HuH-7.5 (cell line): ENCODE measurements at regions not wholly inside any gene's neighbourhood (a gene's known extent, or its start where the extent isn't known, plus 50 kb on each side); places are given as distances from the start of the nearest gene placed in this dataset.
A peak's percentile ranks its signal among the peaks of the same experiment; 100 is the strongest.
"Not testable (repeated sequence)": the region's sequence is repeated elsewhere in the genome, so short reads cannot be mapped to it uniquely, and the experiment has no call there.

Experiments used
- DNase-seq: peaks from one replicate; pipeline ENCODE4 v3.0.0; 2011; ENCODE audit warnings: low spot score

DNA sequence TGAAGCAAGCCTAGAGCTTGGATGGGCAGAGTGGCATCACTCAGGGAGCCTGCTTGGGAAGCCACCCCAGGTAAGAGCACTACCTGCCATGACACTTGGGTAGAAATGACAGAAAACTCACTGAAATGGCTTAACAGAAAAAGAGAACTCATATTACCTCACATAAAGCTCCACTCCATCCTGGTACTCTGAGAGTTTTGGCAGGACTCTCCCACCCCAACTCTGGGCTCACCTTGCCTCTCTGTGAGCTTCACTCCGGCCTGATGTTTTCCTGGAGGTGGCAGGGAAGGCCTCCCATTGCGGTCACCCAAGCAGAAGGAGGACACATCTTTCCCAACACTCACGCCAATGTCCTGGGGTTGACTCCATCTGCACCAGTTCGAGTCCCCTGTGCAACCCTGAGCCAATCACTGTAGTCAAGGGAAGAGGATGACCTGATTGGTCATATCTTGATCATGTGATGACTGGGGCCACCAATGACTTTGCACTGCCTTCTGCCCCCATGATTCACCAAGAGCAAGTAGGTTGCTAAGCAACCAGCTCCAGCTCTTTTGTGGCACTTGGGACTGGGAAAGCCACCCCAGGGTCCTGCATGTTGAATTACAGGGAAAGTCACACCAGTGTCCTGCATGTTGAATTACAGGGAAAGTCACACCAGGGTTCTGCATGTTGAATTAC lies 446.1 kb upstream of the SULF2 start:
- no peak for DNase-seq

DNA sequence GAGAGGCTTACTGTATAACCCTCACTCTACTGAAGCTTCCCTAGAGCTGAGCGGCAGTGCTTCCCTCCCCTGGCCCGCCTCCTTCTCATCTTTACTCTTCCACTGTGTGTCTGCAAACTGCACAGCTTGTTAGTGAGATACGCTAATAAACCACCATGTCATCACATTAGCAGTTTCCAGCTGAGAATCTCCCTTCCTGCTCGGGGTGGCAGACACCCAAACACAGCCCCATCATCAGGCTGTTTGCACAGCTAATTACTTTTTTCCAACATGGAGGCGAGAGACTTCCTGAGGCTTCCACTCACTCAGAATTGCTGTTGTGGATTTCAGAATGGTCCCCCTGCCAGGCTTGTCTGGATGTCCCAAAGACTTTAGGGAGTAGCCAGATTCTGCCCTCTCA lies 444.9 kb upstream of the SULF2 start:
- DNase-seq = no peak

DNA sequence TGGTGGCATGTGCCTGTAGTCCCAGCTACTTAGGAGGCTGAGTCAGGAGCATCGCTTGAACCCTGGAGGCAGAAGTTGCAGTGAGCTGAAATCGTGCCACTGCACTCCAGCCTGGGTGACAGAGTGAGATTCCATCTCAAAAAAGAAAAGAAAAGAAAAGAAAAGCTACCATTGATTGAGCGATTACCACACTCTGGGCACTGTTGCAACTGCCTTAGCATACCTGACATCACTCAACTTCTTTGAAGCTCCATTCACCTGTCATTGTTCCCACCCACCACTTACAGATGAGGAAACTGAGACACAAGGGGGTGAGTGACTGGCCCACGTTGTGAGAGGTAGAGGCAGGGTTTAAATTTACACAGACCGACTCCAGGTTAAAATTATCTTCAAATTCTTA lies 442.1 kb upstream of the SULF2 start:
- no peak for DNase-seq

DNA sequence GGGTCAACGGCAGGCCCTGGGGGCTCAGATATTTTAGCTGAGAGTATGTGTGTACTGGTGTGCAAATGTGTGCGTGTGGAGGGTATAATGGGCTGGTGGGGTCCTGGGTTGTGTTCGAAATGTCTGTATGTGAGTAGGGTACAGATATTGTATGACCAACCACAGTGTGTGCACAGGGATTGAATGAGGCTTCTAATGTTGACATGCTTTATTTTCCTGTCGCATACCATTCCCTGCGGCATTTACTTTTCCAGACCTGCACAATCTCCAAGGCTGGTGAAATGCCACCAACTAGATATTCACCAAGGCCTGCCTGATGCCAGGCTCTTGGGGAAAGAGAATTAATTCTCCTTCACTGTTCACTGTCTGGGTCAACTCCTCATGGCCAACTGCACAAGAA lies 441.4 kb upstream of the SULF2 start:
- DNase-seq = no peak

DNA sequence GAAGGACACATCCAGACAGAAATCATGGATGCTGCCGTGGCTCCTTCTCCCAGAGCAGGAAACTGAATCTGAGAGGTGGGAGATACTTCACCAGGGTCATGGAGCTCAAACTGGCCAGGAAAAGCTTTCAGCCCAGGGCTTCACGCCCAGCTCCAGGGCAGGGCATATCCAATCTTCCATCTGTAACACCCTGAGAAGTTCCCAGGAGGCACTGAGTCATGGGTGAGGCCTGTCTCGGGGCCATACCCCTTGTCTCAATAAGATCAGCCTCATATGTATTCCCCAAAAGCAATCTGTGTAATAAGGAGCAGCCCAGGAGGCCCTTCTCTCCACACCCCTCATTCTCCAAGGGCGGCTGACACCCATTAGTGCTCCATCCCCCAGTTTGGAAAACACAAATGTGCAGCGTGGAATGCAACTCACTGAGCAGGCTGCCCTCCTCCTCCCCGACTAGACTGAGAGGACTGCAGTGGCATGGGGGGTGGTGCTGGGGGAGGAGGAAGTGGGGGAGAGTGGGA lies 439.3 kb upstream of the SULF2 start:
- peak; percentile 53 for DNase-seq

DNA sequence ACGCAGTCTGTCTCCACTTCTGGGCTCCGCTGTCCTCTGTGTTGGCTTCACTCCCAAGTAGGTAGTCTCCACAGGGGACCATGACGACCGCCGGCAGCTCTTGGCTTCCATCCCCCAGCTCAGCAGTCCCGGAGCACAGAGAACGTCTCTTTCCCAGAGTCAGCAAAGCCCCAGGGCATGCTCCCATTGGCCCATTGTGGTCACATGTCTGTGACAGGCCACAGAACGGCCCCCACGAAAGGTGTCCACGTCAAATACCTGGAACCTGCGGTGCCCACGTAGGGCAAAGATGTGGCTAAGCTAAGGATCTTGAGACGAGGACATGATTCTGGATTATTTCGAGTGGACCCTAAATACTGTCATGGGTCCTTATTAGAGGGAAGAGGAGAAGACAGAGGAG lies 438.4 kb upstream of the SULF2 start:
- DNase-seq = no peak

DNA sequence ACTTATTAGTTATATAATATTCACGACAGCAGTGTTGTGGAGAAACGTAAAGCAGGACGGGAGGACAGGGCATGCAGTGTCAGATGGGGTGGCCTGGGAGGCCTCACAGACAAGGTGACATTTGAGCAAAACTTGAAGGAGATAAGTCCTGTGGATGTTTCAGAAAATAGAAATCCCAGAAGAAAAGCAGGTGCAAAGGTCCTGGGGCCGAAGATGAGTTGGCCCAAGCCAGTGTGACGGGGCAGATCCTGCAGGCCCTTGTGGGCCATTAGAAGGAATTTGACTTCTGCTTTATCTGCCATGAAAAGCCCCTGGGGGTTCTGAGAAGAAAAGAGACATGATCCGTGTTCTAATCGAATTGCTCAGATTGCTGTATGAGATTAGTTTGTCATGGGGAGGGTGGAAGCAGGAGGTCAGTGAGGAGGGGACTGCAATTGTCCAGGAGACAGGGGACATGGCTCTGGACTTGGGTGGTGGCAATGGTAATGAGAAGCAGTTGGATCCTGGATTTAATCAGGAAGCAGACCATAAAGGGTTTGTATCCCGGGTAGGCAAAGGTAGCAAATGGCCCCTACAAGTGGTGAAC lies 437.4 kb upstream of the SULF2 start:
- no peak for DNase-seq

DNA sequence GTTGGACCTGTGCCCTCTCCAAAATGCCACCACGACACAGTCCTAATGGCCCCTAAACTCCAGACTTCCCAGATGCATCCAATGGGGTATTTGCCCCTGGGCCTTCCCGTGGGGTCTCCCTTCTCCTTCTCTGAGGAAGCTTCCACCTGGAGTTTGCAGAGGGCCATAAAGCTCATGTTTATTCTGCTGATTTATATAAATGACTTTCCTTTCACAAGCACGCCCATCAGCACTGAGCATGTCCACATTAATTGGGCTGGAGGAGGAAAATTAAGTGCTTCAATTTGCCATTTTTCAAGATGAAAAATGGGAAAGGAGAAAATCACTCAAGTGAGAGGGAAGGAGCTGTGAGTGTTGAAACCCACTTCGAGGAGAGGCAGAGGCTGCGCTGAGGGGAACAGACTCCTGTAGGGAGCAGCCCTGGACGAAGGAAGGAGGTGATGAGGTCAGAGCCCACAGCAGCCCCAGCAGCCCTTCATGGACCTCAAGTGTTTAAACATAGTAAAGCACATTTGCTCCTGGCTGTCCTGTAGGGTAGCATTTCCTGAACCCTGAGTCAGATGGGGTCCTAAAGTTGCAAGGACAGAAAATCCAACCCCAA lies 434.9 kb upstream of the SULF2 start:
- DNase-seq = no peak

DNA sequence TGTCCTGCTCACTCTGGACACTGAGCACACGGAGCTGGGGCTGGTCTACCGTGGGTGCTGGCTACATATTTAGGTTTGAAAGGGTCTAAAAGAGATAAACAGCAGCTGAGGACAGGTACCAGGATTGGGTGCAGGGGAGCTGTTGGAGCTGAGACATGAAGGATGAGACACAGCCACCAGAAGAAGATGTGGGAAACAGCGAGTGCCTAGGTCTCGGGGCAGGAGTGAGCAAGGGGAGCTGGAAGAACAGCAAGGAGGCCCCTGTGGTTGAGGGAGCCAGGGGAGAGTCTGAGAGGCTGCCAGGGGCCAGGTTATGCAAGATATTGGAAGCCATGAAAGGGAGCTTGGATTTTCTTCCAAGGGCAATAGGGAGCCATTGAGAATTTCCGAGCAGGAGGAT lies 434.0 kb upstream of the SULF2 start:
- DNase-seq = no peak

DNA sequence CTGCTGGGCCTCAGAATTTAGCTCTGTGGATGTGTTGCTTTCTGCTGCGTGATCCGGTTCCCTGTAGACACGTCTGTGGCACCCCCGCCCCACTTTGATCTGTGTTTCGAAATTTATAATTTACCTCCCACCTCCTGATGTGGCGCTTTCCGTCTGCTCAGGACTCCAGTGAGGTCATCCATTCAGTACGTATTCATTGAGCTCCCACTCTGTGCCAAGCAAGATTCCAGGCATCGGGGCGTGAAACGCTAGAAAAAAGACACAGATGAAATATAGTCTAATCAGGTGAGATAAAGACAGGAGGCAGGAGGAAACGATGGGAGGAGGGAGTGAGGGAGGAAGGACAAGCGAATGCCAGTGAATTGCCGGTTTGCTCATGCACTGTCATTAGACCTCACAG lies 431.9 kb upstream of the SULF2 start:
- DNase-seq = no peak

DNA sequence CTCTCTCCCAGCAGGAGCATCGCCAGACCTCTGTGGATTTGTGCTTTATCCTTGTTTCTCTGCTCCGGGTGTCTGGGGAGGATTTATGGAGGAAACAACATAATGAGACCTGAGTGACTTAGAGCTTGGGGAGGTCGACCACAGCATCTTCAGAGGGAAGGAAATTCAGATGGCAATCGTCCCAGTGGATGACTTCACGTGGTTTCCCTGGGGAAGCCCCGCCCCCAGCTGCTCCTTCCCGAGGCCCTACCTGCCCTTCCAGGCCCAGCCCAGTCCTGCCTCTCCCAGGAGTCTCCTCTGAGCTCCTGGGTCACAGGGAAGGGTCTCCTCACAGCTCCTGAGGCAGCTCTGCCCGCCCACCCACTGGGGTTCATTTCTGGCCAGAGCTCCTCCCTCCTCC lies 430.3 kb upstream of the SULF2 start:
- DNase-seq = no peak

DNA sequence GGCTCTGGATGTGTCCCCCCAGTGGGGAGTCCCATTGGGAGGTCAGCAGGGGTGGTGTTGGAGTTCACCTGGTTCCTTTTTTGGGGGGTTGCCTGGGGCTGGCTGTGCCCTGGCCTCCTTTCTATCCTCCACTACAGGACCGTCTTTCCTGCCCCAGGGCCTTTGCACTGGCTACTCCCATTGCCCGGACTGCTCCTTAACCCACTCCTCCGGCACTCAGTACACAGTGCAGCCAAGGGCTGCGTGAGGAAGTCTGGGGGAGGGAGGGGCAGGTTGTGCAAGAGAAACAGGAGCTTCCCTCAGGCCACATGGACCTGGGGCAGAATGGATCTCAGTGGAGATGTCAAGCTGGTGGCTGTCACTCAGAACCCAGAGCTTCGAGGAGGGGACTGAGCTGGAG lies 429.3 kb upstream of the SULF2 start:
- DNase-seq = no peak

DNA sequence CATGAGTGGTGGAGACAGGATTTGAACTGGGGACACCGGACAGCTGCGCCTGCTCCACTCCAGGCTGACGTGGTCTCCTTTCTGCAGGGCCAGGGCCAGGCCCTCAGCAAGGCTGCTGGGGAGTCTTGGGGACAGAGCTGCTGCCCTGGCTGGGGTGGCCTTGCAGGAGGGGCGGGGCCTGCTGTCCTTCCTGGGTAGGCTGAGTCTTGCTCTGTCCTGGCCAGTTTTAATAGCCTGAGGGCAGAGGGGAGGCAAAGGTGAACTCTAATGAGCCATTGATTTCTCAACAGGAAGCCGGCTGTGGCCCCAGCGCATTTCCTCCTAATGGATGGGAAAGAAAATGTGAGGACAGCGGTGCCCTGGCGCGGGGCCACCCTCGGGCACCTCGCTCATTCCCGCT lies 428.4 kb upstream of the SULF2 start:
- not testable (repeated sequence) for DNase-seq

DNA sequence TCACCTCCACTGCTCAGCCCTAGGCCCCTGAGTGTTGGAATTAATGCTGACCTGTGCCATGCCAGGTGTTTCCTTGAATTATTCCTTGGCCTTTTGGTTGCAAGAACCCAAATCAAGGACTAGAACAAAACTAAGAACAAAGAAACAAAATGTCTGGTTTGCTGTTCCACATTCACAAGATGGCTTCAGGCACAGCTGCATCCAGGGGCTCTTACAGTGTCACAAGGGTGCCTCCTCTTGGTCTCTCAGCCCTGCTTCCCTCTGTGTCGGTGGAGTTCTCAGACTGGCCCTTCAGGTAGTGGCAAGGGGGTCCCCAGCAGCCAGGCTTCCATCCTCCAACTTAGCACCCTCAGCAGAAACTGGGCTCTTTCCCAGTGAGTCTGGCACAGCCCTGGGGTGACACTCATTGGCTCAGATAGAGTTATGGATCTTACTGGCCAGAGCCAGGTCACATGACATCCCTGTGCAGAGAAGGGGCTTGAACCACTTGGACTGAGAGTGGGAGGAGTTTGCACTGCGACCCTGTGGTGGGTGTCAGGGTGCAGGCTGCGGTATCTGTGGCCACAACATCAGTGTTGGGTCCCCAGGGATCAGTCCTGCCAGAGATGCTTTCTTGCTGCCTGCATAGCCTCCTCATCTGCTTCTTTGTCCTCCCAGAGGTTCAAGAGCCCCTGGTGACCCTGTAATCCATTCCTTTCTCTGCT lies 427.7 kb upstream of the SULF2 start:
- no peak for DNase-seq

DNA sequence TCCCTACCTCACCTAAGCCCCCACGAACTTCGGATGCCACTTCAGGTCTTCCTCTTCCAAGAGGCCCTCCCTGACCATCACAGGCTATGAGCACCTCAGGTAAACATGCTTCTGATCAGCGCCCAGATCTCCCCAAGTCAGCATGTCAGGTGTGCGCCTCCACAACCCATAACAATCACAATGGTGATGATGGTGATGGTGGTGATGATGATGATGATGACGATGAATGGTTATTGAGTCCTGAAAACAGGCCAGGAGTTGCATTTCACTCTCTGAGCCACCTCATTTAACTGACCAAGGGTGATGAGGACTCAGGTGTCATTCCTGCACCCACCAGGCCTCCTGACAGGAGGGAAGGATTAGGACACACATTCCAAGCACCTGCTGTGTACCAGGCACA lies 426.6 kb upstream of the SULF2 start:
- DNase-seq = no peak

DNA sequence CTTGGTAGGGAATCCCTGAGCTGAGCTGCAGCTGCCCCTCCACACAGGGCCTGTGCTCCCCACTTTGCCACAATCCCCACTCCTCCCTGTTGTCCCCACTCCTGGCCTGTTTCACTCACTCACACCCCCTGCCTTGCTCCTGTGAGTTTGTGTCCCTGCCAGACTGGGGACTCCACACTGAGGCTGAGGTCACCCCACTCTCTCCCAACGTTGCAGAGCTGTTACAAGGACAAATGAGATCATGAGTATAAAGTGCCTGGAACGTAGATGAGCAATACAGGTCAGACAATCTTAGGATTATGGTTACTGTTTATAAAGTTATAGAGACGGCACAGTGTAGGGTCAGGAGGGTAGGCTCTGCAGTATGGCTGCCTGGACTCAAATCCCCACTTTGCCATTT lies 426.0 kb upstream of the SULF2 start:
- no peak for DNase-seq

DNA sequence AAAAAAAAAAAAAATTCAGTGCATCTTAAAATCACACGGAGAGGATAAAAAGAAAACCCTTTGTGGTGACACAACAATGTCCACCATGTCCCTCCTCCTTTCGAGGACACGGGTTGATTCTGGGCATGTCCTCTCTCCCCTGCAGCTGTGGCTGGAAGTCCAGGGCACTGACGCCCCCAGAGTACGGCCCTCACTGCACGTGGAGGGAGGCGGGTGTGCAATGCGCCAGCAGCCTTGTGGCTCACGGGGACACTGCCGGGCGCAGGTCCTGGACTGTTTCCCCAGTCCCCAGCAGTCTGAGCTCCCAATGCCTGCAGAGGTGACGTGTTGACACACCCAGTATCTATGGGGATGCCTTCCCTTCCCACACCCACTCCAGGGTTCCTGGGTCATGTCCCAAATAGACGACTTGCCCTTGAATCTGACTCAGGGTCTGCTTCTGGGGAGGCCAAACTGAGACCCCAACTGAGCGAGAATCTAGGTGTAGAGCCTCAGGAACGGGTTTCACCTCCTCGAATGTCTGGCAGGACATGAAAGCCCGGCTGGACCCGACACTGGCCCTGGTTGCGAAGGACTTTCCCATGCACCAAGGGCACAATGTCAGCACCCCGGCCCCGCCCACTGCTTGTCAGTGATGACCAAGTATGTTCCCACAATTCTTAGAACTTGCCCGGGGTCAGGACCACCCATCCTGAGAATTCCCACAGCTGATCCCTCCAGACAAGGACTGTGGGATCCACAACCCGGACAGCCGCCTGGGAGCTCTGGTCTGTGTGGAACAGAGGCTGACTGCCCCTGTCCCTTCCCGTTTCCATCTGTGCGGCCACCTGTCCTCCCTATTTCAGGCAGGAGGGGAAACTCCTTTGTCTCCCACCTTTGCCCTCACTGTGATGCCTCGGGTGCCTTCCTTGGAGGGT lies 425.1 kb upstream of the SULF2 start:
- DNase-seq = no peak

DNA sequence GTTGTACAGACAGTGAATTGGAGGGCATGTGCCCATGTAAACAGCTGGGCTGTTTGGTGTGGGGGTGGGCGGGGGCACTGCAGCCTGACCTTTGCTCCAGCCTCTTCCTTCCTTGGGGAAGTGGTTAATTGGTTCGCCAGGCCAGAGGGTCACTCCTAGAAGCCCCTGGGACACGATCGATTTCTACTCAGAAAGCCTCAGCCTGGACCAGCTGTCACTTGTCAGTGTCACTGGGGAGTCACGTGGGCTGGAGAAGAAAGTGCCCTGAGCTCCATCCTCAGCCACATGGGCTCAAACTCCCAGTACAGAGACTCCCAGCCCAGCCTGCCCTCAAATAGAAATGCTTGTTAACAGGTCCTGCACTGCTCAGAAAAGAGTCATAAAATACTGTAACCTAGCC lies 423.8 kb upstream of the SULF2 start:
- no peak for DNase-seq

DNA sequence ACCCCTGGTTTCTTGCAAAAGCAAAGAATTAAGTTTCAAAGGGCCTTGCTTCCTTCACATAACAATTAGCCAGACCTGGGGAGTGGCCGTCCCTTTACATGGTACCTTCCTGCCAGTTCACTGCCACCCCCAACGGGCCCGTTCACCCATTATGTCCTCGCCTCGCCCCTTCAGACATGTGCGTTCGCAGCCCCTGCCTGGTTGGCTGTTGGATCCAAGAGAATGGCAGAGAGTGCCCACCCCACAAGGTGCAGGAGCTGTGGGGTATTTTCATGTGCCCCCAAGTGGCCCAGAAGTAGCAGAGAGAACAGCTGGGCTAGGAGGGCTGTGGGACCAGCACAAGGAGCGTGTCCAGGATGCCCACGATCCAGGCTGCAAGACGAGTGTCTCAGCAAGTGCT lies 422.9 kb upstream of the SULF2 start:
- DNase-seq = no peak

DNA sequence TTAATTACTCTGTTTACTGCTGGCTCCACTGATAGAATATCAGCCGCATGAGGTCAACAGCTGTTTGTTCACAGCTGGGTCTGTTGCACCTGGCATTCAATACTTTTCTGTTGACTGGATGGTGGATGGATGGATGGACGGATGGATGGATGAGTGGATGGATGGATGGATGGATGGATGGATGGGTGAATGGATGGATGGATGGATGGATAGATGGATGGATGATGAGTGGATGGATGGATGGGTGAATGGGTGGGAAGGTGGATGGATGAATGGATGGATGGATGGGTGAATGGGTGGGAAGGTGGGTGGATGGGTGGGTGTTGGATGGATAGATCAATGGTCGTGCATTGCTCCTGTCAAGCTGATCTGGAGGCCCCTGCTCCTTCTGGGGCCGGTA lies 422.2 kb upstream of the SULF2 start:
- DNase-seq = no peak

DNA sequence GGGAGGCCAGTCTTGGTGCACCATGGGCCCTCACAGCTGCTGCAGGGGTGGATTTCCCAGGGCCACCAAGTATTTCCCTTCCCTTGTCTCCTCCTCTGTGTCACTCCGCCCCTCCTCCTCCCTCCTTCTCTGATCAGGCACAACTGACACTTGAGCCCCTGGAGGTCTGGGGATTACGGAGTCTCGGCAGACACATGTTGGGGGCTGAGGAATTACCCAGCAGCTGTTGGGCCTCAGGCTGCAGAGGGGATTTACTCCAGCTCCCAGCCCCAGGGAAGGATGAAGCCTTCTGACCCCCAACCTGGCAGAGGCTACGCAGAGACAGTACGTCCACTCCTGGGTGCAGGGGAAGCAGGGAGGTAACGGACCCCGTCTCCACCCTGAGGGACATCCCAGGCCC lies 420.5 kb upstream of the SULF2 start:
- no peak for DNase-seq

DNA sequence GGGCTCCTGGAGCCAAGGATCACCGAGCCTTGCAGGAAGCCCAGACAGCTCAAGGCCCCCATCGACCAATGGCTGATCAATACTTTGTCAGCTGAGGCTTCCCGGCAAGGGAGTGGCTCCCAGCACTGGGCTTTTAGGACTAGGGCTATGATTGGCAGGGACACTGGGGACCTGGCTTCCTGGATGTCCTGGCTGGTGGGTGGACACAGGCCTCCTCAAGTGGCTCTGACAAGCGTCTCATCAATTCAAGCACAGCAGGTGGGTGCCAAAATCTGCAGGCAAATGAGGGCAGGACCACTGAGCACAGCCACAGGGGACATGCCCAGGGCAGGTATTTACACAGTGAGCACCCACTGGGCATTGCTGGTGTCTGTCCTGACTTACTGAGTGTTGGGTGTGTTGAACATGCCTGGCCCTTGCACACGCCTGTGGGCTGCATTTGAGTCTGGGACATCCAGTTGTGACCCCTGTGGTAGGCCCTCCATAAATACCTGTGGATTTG lies 420.1 kb upstream of the SULF2 start:
- DNase-seq = no peak
